HCT116 (cell line): ENCODE measurements at regions not wholly inside any gene's neighbourhood (a gene's known extent, or its start where the extent isn't known, plus 50 kb on each side); places are given as distances from the start of the nearest gene placed in this dataset.
A peak's percentile ranks its signal among the peaks of the same experiment; 100 is the strongest.

Experiments used
- ATAC-seq: fragments of 200-7000 bp; cut with Tn5 transposase; 2 replicates; pipeline ENCODE4 v1.9.1; 2020; ENCODE audit warnings: mild to moderate bottlenecking, moderate library complexity
- BruUV-seq: library from RNA; stranded (reverse); fragments of 400-500 nt; replicated peaks from 2 replicates; lab custom pipeline; 2021; lab: Mats Ljungman, UMichigan
- CTCF ChIA-PET: fragments of 300-600 bp; sonication (Branson Sonifier 250); formaldehyde crosslinking; loops from one replicate; lab custom pipeline; 2021; ENCODE audit warnings: antibody characterized with exemption; lab: Charles Lee
- POLR2A ChIA-PET: fragments of 300-600, 350-600 bp; sonication (Branson Sonifier 250); formaldehyde crosslinking; loops from one replicate; lab custom pipeline; 2021; ENCODE audit warnings: antibody characterized with exemption; lab: Charles Lee
- RAD21 ChIA-PET, 2 experiments: fragments of 300-600 bp; sonication (Branson Sonifier 250); formaldehyde crosslinking; loops; one replicate each; lab custom pipeline; 2023; ENCODE audit warnings: low total read pairs in 2 of 2; ENCODE audit not compliant: uncharacterized antibody in 2 of 2, unreplicated experiment in 2 of 2, low non-redundant PET in 1 of 2; lab: Charles Lee
- DNase-seq: peaks from one replicate; pipeline ENCODE4 v3.0.0-alpha.2; 2010; ENCODE audit warnings: low read depth, low spot score
- H2AFZ ChIP-seq: fragments of 200-600 bp; shearing (Covaris generic), sonication (generic); 2 replicates; pipeline ENCODE4 v1.6.1; 2017; ENCODE audit warnings: low read depth, mixed run types, mixed read lengths, antibody characterized with exemption, low read length; ENCODE audit not compliant: poor library complexity, severe bottlenecking
- H3K27ac ChIP-seq: 2 replicates; pipeline ENCODE4 v1.5.1; 2012; ENCODE audit warnings: low read depth, low read length
- H3K27me3 ChIP-seq: fragments of 200-600 bp; sonication (generic); 2 replicates; pipeline ENCODE4 v1.6.1; 2016; ENCODE audit warnings: mixed run types, low read length, mixed read lengths; ENCODE audit not compliant: insufficient read depth
- H3K36me3 ChIP-seq, 2 experiments: fragments of 200-500 bp in 1 of 2; fragments of 200-600 bp in 1 of 2; sonication (Bioruptor generic) in 1 of 2; sonication (generic) in 1 of 2; 2 replicates each; pipeline versions ENCODE4 v1.5.1 to v1.6.1; 2014 to 2016; ENCODE audit warnings: low read length in 2 of 2, inconsistent platforms in 1 of 2, mixed read lengths in 1 of 2, mixed run types in 1 of 2; ENCODE audit not compliant: insufficient read depth in 2 of 2, control insufficient read depth in 1 of 2
- H3K4me1 ChIP-seq, 2 experiments: fragments of 200-600 bp in 1 of 2; sonication (generic) in 1 of 2; 2 replicates each; pipeline versions ENCODE4 v1.5.1 to v1.6.1; 2012 to 2017; ENCODE audit warnings: low read length in 2 of 2, inconsistent platforms in 1 of 2, mild to moderate bottlenecking in 1 of 2, mixed read lengths in 1 of 2, mixed run types in 1 of 2, moderate library complexity in 1 of 2; ENCODE audit not compliant: insufficient read depth in 2 of 2, control insufficient read depth in 1 of 2
- H3K4me2 ChIP-seq: fragments of 200-600 bp; sonication (generic); 2 replicates; pipeline ENCODE4 v1.6.1; 2017; ENCODE audit warnings: mixed run types, low read length, mixed read lengths
- H3K4me3 ChIP-seq, 2 experiments: fragments of 200-600 bp in 1 of 2; sonication (generic) in 1 of 2; replicated peaks in 1 of 2; 2 replicates each; pipeline ENCODE4 v1.5.1; 2011 to 2016; ENCODE audit warnings: low read length in 2 of 2, control low read depth in 1 of 2, low read depth in 1 of 2, mild to moderate bottlenecking in 1 of 2, mixed read lengths in 1 of 2, mixed run types in 1 of 2
- H3K79me2 ChIP-seq: fragments of 200-600 bp; sonication (generic); 2 replicates; pipeline ENCODE4 v1.6.1; 2017; ENCODE audit warnings: mild to moderate bottlenecking, mixed run types, low read length, moderate library complexity, mixed read lengths; ENCODE audit not compliant: insufficient read depth
- H3K9ac ChIP-seq: fragments of 200-600 bp; sonication (generic); 2 replicates; pipeline ENCODE4 v1.6.1; 2016; ENCODE audit warnings: low read length, mixed read lengths
- H3K9me2 ChIP-seq: fragments of 200-600 bp; sonication (generic), shearing (Covaris generic); 2 replicates; pipeline ENCODE4 v1.6.1; 2017; ENCODE audit warnings: mixed run types, mild to moderate bottlenecking, moderate library complexity; ENCODE audit not compliant: insufficient read depth
- H3K9me3 ChIP-seq, 2 experiments: fragments of 200-500 bp in 1 of 2; fragments of 200-600 bp in 1 of 2; sonication (Bioruptor generic) in 1 of 2; sonication (generic) in 1 of 2; 2 replicates each; pipeline ENCODE4 v1.6.1; 2014 to 2017; ENCODE audit warnings: low read length in 2 of 2, mixed read lengths in 2 of 2, inconsistent platforms in 1 of 2, low read depth in 1 of 2, mild to moderate bottlenecking in 1 of 2, mixed run types in 1 of 2, moderate library complexity in 1 of 2; ENCODE audit not compliant: control insufficient read depth in 1 of 2, insufficient read depth in 1 of 2
- H4K20me1 ChIP-seq: fragments of 200-600 bp; sonication (generic), shearing (Covaris generic); 2 replicates; pipeline ENCODE4 v1.6.1; 2017; ENCODE audit warnings: mixed run types, mild to moderate bottlenecking, moderate library complexity; ENCODE audit not compliant: insufficient read depth
- CEBPB ChIP-seq: IDR thresholded peaks from 2 replicates; pipeline ENCODE4 v1.6.1; 2012; ENCODE audit warnings: low read depth
- CTCF ChIP-seq, 3 experiments: fragments of 200-600 bp in 1 of 3; sonication (generic) in 1 of 3; IDR thresholded peaks in 2 of 3; conservative IDR thresholded peaks in 1 of 3; 2 replicates each; pipeline ENCODE4 v1.5.1; 2012 to 2017; ENCODE audit warnings: low read depth in 2 of 3, low read length in 2 of 3, antibody characterized with exemption in 1 of 3, borderline replicate concordance in 1 of 3, control low read depth in 1 of 3, mild to moderate bottlenecking in 1 of 3, mixed read lengths in 1 of 3, mixed run types in 1 of 3, moderate library complexity in 1 of 3; ENCODE audit not compliant: insufficient read depth in 1 of 3
- EZH2 ChIP-seq: fragments of 200-600 bp; sonication (generic); IDR thresholded peaks from 2 replicates; pipeline ENCODE4 v1.6.1; 2017; ENCODE audit warnings: antibody characterized with exemption, mixed run types
- EZH2phosphoT487 ChIP-seq: fragments of 200-600 bp; IDR thresholded peaks from 2 replicates; pipeline ENCODE4 v1.6.1; 2018; ENCODE audit warnings: antibody characterized with exemption, borderline replicate concordance
- JUND ChIP-seq: IDR thresholded peaks from 2 replicates; pipeline ENCODE4 v1.6.1; 2012
- MAX ChIP-seq: IDR thresholded peaks from 2 replicates; pipeline ENCODE4 v1.6.1; 2012
- POLR2A ChIP-seq: IDR thresholded peaks from 2 replicates; pipeline ENCODE4 v1.7.0; 2011; ENCODE audit warnings: borderline replicate concordance; ENCODE audit not compliant: insufficient read depth, insufficient read length; ENCODE audit errors: extremely low read depth
- REST ChIP-seq: IDR thresholded peaks from 2 replicates; pipeline ENCODE4 v1.6.1; 2012; ENCODE audit warnings: low read depth
- SIN3A ChIP-seq: IDR thresholded peaks from 2 replicates; pipeline ENCODE4 v1.6.1; 2012; ENCODE audit warnings: low read depth
- SP1 ChIP-seq: IDR thresholded peaks from 2 replicates; pipeline ENCODE4 v1.6.1; 2012; ENCODE audit warnings: low read depth
- SRF ChIP-seq: IDR thresholded peaks from 2 replicates; pipeline ENCODE4 v1.6.1; 2012; ENCODE audit warnings: low read depth
- intact Hi-C: fragments of 100-400 bp; cut with micrococcal nuclease; formaldehyde crosslinking; loops from 2 replicates; pipeline ENCODE4 v1.10.0; 2022

- Histone ChIP-seq H3K79me2 (no peaks in the 10 kb centered on the region), H3K4me3 (no peak overlapping the region), H3K9me3 (no peaks in the 10 kb centered on the region), H3K27ac (no peak overlapping the region), H3K9ac (no peak overlapping the region), H4K20me1 (no peaks in the 10 kb centered on the region), H2AFZ (peak overlapping the region; percentile 54), H3K27me3 (no peaks in the 10 kb centered on the region), H3K4me2 (no peak overlapping the region), H3K9me2 (no peaks in the 10 kb centered on the region), H3K4me1 (peaks cover 0 to 2% of the 10 kb centered on the region in 2 experiments; a peak in 1 of 4 replicates), H3K36me3 (no peaks in the 10 kb centered on the region)
- ATAC-seq (no peak), DNase-seq (no peak)
- POLR2A ChIA-PET: no interaction called here
- RAD21 ChIA-PET: no interaction called here
- no peak for TF ChIP-seq CTCF (IDR thresholded peaks at IDR 0.05 in 2 of 3, conservative IDR thresholded peaks at IDR 0.05 in 1 of 3; ENCODE audit: borderline replicate concordance in 1 of 3, insufficient read depth in 1 of 3, low read depth in 2 of 3, low read length in 2 of 3)
- TF ChIP-seq CEBPB: peak; percentile 64; the same call in 1 of the 2 replicates
- no peak for TF ChIP-seq EZH2phosphoT487
- CTCF ChIA-PET: no interaction called here
- intact Hi-C loops: no loop called here
- BruUV-seq: no TSS peak
These were observed 64.7 kb downstream of the SNRPE start for GRCh38 chr1:203926025-203926540.

GRCh38 chr1:203929741-203930309, 68.4 kb downstream of the SNRPE start:
- POLR2A ChIA-PET: no interaction called here
- H2AFZ ChIP-seq: no peak overlapping the region
- H3K9me3 ChIP-seq: no peaks in the 10 kb centered on the region
- H3K4me2 ChIP-seq: no peak overlapping the region
- no peaks in the 10 kb centered on the region for H3K79me2 ChIP-seq
- no peaks in the 10 kb centered on the region for H3K27me3 ChIP-seq
- peaks cover 0 to 2% of the 10 kb centered on the region in 2 experiments; a peak in 1 of 4 replicates for H3K4me1 ChIP-seq
- ATAC-seq (no peak), DNase-seq (no peak)
- H3K27ac ChIP-seq: no peak overlapping the region
- RAD21 ChIA-PET: no interaction called here
- H3K9ac ChIP-seq: no peak overlapping the region
- intact Hi-C loops: no loop called here
- no TSS peak for BruUV-seq
- no peaks in the 10 kb centered on the region for H3K36me3 ChIP-seq
- H3K4me3 ChIP-seq: no peak overlapping the region
- CTCF ChIA-PET: no interaction called here
- no peaks in the 10 kb centered on the region for H3K9me2 ChIP-seq
- H4K20me1 ChIP-seq: no peaks in the 10 kb centered on the region
- TF ChIP-seq SIN3A: no peak
- TF ChIP-seq JUND: no peak
- no peak for TF ChIP-seq EZH2phosphoT487
- no peak for TF ChIP-seq POLR2A
- TF ChIP-seq CTCF (IDR thresholded peaks at IDR 0.05 in 2 of 3, conservative IDR thresholded peaks at IDR 0.05 in 1 of 3; ENCODE audit: borderline replicate concordance in 1 of 3, insufficient read depth in 1 of 3, low read depth in 2 of 3, low read length in 2 of 3): no peak
- no peak for TF ChIP-seq CEBPB
- no peak for TF ChIP-seq REST
- no peak for TF ChIP-seq SP1
- no peak for TF ChIP-seq SRF
- TF ChIP-seq EZH2: no peak
- TF ChIP-seq MAX: no peak
